Astrocyte (in vitro differentiated cells and primary cell): ENCODE measurements at regions not wholly inside any gene's neighbourhood (a gene's known extent, or its start where the extent isn't known, plus 50 kb on each side); places are given as distances from the start of the nearest gene placed in this dataset.

Experiments
- DNase-seq: peaks from one replicate; pipeline ENCODE4 v3.0.0-alpha.2; 2010; ENCODE audit warnings: low read depth
- FAIRE-seq: peaks from 2 replicates; lab custom pipeline; 2011; peaks lifted over from hg19 to GRCh38; lab: Jason Lieb, UNC
- H2AFZ ChIP-seq: 2 replicates; pipeline ENCODE4 v1.6.0; 2012; ENCODE audit warnings: low read depth, low read length, inconsistent platforms
- H3K27ac ChIP-seq: 2 replicates; pipeline ENCODE4 v1.5.1; 2011; ENCODE audit warnings: low read depth, low read length, inconsistent platforms
- H3K27me3 ChIP-seq: 2 replicates; pipeline ENCODE4 v1.6.0; 2011; ENCODE audit warnings: low read length, inconsistent platforms; ENCODE audit not compliant: insufficient read depth
- H3K36me3 ChIP-seq: 2 replicates; pipeline ENCODE4 v1.5.1; 2011; ENCODE audit warnings: low read length, inconsistent platforms; ENCODE audit not compliant: insufficient read depth
- H3K4me1 ChIP-seq: 2 replicates; pipeline ENCODE4 v1.5.1; 2011; ENCODE audit warnings: low read length, inconsistent platforms; ENCODE audit not compliant: insufficient read depth
- H3K4me2 ChIP-seq: 2 replicates; pipeline ENCODE4 v1.6.0; 2012; ENCODE audit warnings: low read length, inconsistent platforms
- H3K4me3 ChIP-seq: 2 replicates; pipeline ENCODE4 v1.5.1; 2011; ENCODE audit warnings: low read depth, mild to moderate bottlenecking, low read length, inconsistent platforms; ENCODE audit not compliant: insufficient read depth
- H3K79me2 ChIP-seq: 2 replicates; pipeline ENCODE4 v1.6.0; 2012; ENCODE audit warnings: mild to moderate bottlenecking, low read length, inconsistent platforms; ENCODE audit not compliant: insufficient read depth
- H3K9ac ChIP-seq: 2 replicates; pipeline ENCODE4 v1.6.0; 2012; ENCODE audit warnings: mild to moderate bottlenecking, low read length, inconsistent platforms
- H3K9me3 ChIP-seq: 2 replicates; pipeline ENCODE4 v1.5.1; 2012; ENCODE audit warnings: low read depth, mild to moderate bottlenecking, low read length, inconsistent platforms; ENCODE audit not compliant: insufficient read depth
- H4K20me1 ChIP-seq: 2 replicates; pipeline ENCODE4 v1.6.0; 2012; ENCODE audit warnings: low read length, inconsistent platforms; ENCODE audit not compliant: insufficient read depth
- H3K27ac Mint-ChIP-seq: one replicate; pipeline ENCODE4 v1.8.0; 2021; ENCODE audit warnings: mild to moderate bottlenecking, mixed read lengths; ENCODE audit not compliant: unreplicated experiment
- H3K27me3 Mint-ChIP-seq: one replicate; pipeline ENCODE4 v1.8.0; 2021; ENCODE audit warnings: low read depth, mixed read lengths; ENCODE audit not compliant: unreplicated experiment
- H3K36me3 Mint-ChIP-seq: one replicate; pipeline ENCODE4 v1.8.0; 2021; ENCODE audit warnings: low read depth, mixed read lengths; ENCODE audit not compliant: unreplicated experiment
- H3K4me1 Mint-ChIP-seq: one replicate; pipeline ENCODE4 v1.8.0; 2021; ENCODE audit warnings: low read depth, mixed read lengths; ENCODE audit not compliant: unreplicated experiment
- H3K4me3 Mint-ChIP-seq: one replicate; pipeline ENCODE4 v1.8.0; 2021; ENCODE audit warnings: mild to moderate bottlenecking, moderate library complexity, mixed read lengths; ENCODE audit not compliant: unreplicated experiment
- H3K9me3 Mint-ChIP-seq: one replicate; pipeline ENCODE4 v1.8.0; 2021; ENCODE audit warnings: mild to moderate bottlenecking, mixed read lengths; ENCODE audit not compliant: unreplicated experiment
- CTCF ChIP-seq: IDR thresholded peaks from 2 replicates; pipeline ENCODE4 v1.5.1; 2011; ENCODE audit warnings: low read depth, mild to moderate bottlenecking, inconsistent platforms, low read length, moderate library complexity; ENCODE audit not compliant: insufficient read depth
- EZH2 ChIP-seq: IDR thresholded peaks from 2 replicates; pipeline ENCODE4 v1.6.1; 2012; ENCODE audit warnings: mild to moderate bottlenecking, low read length, inconsistent platforms; ENCODE audit not compliant: insufficient read depth

DNA sequence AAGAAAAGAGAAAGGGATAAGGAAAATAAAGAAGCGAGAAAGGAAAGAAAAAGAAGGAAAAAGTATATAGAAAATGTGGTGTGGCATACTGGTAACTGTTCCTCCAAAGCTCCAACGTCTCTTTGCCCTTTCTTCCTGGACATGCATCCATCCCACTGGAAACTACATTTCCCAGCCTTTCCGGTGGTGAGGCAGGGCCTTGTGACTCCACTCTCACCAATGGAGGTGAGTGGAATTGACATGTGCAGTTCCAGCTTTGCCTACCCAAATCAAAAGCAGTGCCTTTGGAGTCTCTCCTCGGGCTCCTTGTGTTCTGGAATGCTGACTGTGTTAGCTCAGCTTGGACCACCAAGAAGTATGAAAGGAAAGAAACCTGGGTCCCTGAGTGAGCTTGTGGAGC, 161.2 kb downstream of the KCNA5 start:
- Histone ChIP-seq H3K9me3 (no peaks in the 10 kb centered on the region), H3K27me3 (no peaks in the 10 kb centered on the region), H3K9ac (no peak overlapping the region), H3K27ac (no peak overlapping the region), H4K20me1 (no peaks in the 10 kb centered on the region), H3K4me1 (no peaks in the 10 kb centered on the region), H3K79me2 (no peaks in the 10 kb centered on the region), H3K36me3 (no peaks in the 10 kb centered on the region), H3K4me3 (no peak overlapping the region), H3K4me2 (no peak overlapping the region), H2AFZ (no peak overlapping the region)
- TF ChIP-seq CTCF (no peak), EZH2 (no peak)
- Mint-ChIP-seq H3K27ac (no peak overlapping the region), H3K27me3 (peaks cover 45% of the 10 kb centered on the region), H3K4me1 (peaks cover 18% of the 10 kb centered on the region), H3K4me3 (no peak overlapping the region), H3K36me3 (no peaks in the 10 kb centered on the region), H3K9me3 (no peaks in the 10 kb centered on the region)
- DNase-seq (no peak), FAIRE-seq (no peak)

DNA sequence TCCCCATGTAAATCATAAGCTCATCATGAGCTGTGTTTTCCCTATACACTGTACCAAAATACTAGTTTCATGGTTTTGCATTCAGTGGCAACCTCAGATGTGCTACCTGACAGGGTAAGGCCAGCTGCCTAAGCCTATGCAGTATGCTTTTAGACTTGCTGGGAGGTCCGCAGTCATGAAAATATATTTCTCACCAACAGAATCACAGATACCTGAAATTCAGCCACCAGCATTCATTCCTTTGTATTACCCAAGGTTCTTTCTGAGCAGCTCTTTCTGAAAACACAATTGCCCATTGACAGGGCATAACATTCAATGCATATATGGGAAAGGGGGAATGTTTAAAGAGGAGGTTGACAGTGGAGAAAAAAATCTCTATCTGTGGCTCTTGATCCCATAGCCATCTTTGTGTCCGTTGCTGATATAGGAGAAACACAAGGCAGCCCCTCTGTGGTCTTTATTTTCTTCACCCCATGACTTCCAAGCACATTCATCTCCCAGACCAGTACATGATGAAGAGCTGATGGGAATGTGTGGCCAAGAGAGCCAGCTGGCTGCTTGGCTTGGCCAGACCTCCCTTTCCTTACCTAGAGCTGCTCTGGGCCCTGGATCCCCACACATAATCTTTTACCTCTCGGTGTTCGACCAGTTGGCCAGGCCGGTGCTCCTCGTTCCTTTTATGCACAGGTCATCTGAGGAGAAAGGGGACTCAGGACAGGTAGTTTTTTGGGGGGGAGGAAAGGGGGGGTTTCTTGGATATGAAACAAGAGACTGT, 162.9 kb downstream of the KCNA5 start:
- Histone ChIP-seq H3K27me3 (no peaks in the 10 kb centered on the region), H3K4me3 (no peak overlapping the region), H3K9ac (no peak overlapping the region), H3K79me2 (no peaks in the 10 kb centered on the region), H4K20me1 (no peaks in the 10 kb centered on the region), H3K36me3 (no peaks in the 10 kb centered on the region), H2AFZ (no peak overlapping the region), H3K27ac (no peak overlapping the region), H3K4me1 (no peaks in the 10 kb centered on the region), H3K4me2 (no peak overlapping the region), H3K9me3 (no peaks in the 10 kb centered on the region)
- Mint-ChIP-seq H3K36me3 (no peaks in the 10 kb centered on the region), H3K27me3 (peaks cover 45% of the 10 kb centered on the region), H3K4me3 (no peak overlapping the region), H3K4me1 (peaks cover 8% of the 10 kb centered on the region), H3K27ac (no peak overlapping the region), H3K9me3 (no peaks in the 10 kb centered on the region)
- no peak for DNase-seq
- no peak for FAIRE-seq
- no peak for TF ChIP-seq EZH2
- no peak for TF ChIP-seq CTCF
